Liver (tissue), 3 donors: ENCODE measurements at regions not wholly inside any gene's neighbourhood (a gene's known extent, or its start where the extent isn't known, plus 50 kb on each side); places are given as distances from the start of the nearest gene placed in this dataset.

Source experiments
- CTCF ChIP-seq: fragments of 150-350 bp; IDR thresholded peaks from 2 replicates; pipeline ENCODE4 v1.5.1; 2017; ENCODE audit warnings: improper control_type of control experiment, low read depth, low read length; ENCODE audit not compliant: missing input control
- JUND ChIP-seq, 2 donors: IDR thresholded peaks; 2 replicates each; pipeline ENCODE4 v1.6.1; 2016; ENCODE audit warnings: antibody characterized with exemption in 2 of 2
- RAD21 ChIP-seq, 2 donors: IDR thresholded peaks; 2 replicates each; pipeline ENCODE4 v1.6.1; 2016; ENCODE audit warnings: antibody characterized with exemption in 2 of 2, mild to moderate bottlenecking in 2 of 2
- donor health status: healthy.
- donor health status: healthy.

- TF ChIP-seq RAD21 (IDR thresholded peaks at IDR 0.05) (no peak), CTCF (no peak), JUND (IDR thresholded peaks at IDR 0.05) (no peak)
These were observed 421.0 kb downstream of the RND3 start for GRCh38 chr2:150066490-150066889.
